GM12878 (cell line): ENCODE measurements at regions not wholly inside any gene's neighbourhood (a gene's known extent, or its start where the extent isn't known, plus 50 kb on each side); places are given as distances from the start of the nearest gene placed in this dataset.

Experiments
- ATAC-seq: fragments of 200-7000 bp; cut with Tn5 transposase; 3 replicates; pipeline ENCODE4 v1.9.1; 2020; ENCODE audit warnings: mild to moderate bottlenecking, moderate library complexity
- BruUV-seq: library from RNA; stranded (reverse); fragments of 400-500 nt; replicated peaks from 2 replicates; lab custom pipeline; 2021; lab: Mats Ljungman, UMichigan
- CTCF ChIA-PET: fragments of 300-600 bp; sonication (Branson Sonifier 250); formaldehyde crosslinking; extraction: SDS; loops from one replicate; lab custom pipeline; 2021; ENCODE audit warnings: inconsistent platforms; lab: Yijun Ruan, JAX
- POLR2A ChIA-PET: fragments of 350-600 bp; formaldehyde crosslinking; extraction: SDS; loops from one replicate; lab custom pipeline; 2021; ENCODE audit warnings: inconsistent platforms; lab: Charles Lee
- RAD21 ChIA-PET: fragments of 300-600 bp; sonication (Branson Sonifier 250); formaldehyde crosslinking; loops from one replicate; lab custom pipeline; 2023; ENCODE audit warnings: antibody characterized with exemption; ENCODE audit not compliant: unreplicated experiment; lab: Charles Lee
- SMC1A ChIA-PET: fragments of 300-600 bp; sonication (Branson Sonifier 250); formaldehyde crosslinking; loops from one replicate; lab custom pipeline; 2023; ENCODE audit not compliant: unreplicated experiment, uncharacterized antibody; lab: Charles Lee
- DNase-seq: peaks from one replicate; pipeline ENCODE4 v3.0.0-alpha.2; 2011; ENCODE audit warnings: low read depth, low spot score
- FAIRE-seq: peaks from 3 replicates; lab custom pipeline; 2011; peaks lifted over from hg19 to GRCh38; lab: Jason Lieb, UNC
- H2AFZ ChIP-seq: 2 replicates; pipeline ENCODE4 v1.6.0; 2011; ENCODE audit warnings: low read depth, low read length, control low read depth; ENCODE audit not compliant: control insufficient read depth
- H3K27ac ChIP-seq: 2 replicates; pipeline ENCODE4 v1.5.1; 2011; ENCODE audit warnings: control low read depth; ENCODE audit not compliant: control insufficient read depth, insufficient read depth
- H3K27me3 ChIP-seq, 2 experiments: replicated peaks in 1 of 2; 2 replicates each; pipeline versions ENCODE4 v1.6.0 to v1.6.1; 2011; ENCODE audit warnings: low read length in 1 of 2; ENCODE audit not compliant: control insufficient read depth in 2 of 2, insufficient read depth in 2 of 2
- H3K36me3 ChIP-seq, 2 experiments: 2 replicates each; pipeline ENCODE4 v1.5.1; 2011; ENCODE audit warnings: low read length in 1 of 2; ENCODE audit not compliant: control insufficient read depth in 2 of 2, insufficient read depth in 2 of 2
- H3K4me1 ChIP-seq: 2 replicates; pipeline ENCODE4 v1.6.1; 2011; ENCODE audit warnings: mild to moderate bottlenecking, low read length, moderate library complexity, mixed read lengths; ENCODE audit not compliant: control insufficient read depth, insufficient read depth
- H3K4me2 ChIP-seq: 2 replicates; pipeline ENCODE4 v1.6.0; 2011; ENCODE audit warnings: control low read depth; ENCODE audit not compliant: control insufficient read depth, insufficient read depth
- H3K4me3 ChIP-seq: fragments of 200-600 bp; sonication (generic); 2 replicates; pipeline ENCODE4 v1.5.1; 2016
- H3K79me2 ChIP-seq: 2 replicates; pipeline ENCODE4 v1.6.0; 2011; ENCODE audit warnings: low read length; ENCODE audit not compliant: control insufficient read depth, insufficient read depth
- H3K9ac ChIP-seq: 2 replicates; pipeline ENCODE4 v1.8.0; 2011; ENCODE audit warnings: low read length, control low read depth, mixed read lengths; ENCODE audit not compliant: control insufficient read depth, insufficient read depth
- H3K9me3 ChIP-seq: replicated peaks from 3 replicates; pipeline ENCODE4 v1.5.1; 2011; ENCODE audit warnings: mild to moderate bottlenecking, low read length; ENCODE audit not compliant: control insufficient read depth, insufficient read depth
- H4K20me1 ChIP-seq: 2 replicates; pipeline ENCODE4 v1.6.0; 2011; ENCODE audit not compliant: control insufficient read depth, insufficient read depth
- FOS ChIP-seq: IDR thresholded peaks from 3 replicates; pipeline ENCODE4 v1.6.1; 2011; ENCODE audit warnings: borderline replicate concordance; ENCODE audit not compliant: insufficient read length; ENCODE audit errors: extremely low read depth
- GABPA ChIP-seq: IDR thresholded peaks from 2 replicates; pipeline ENCODE4 v1.6.1; 2014; ENCODE audit warnings: antibody characterized with exemption, low read depth, mild to moderate bottlenecking, inconsistent platforms
- KAT2A ChIP-seq: conservative IDR thresholded peaks from 2 replicates; pipeline ENCODE4 v1.6.1; 2011; ENCODE audit warnings: low read depth, low read length; ENCODE audit not compliant: control insufficient read depth
- MAX ChIP-seq: IDR thresholded peaks from 2 replicates; pipeline ENCODE4 v1.6.1; 2012; ENCODE audit warnings: low read depth, low read length, improper control_type of control experiment
- NFXL1 ChIP-seq: fragments of 450-650 bp; IDR thresholded peaks from 2 replicates; pipeline ENCODE4 v1.6.1; 2017; ENCODE audit warnings: antibody characterized with exemption, mild to moderate bottlenecking, borderline replicate concordance
- NR2C2 ChIP-seq: IDR thresholded peaks from 2 replicates; pipeline ENCODE4 v1.6.1; 2011; ENCODE audit warnings: borderline replicate concordance, low read depth; ENCODE audit not compliant: control insufficient read depth, insufficient read length
- RBBP5 ChIP-seq: fragments of 200-600 bp; sonication (generic); conservative IDR thresholded peaks from 2 replicates; pipeline ENCODE4 v1.6.1; 2016
- TCF12 ChIP-seq: IDR thresholded peaks from 2 replicates; pipeline ENCODE4 v1.6.1; 2011; ENCODE audit warnings: low read depth, mild to moderate bottlenecking, low read length
- ZNF24 ChIP-seq: fragments of 450-650 bp; IDR thresholded peaks from 2 replicates; pipeline ENCODE4 v1.6.1; 2017; ENCODE audit warnings: antibody characterized with exemption, mild to moderate bottlenecking
- WGBS: methylation state at CpG from one replicate; pipeline ENCODE4 v1.1.6; 2016; ENCODE audit warnings: low lambda C conversion rate; ENCODE audit not compliant: insufficient replicate concordance, insufficient coverage; ENCODE audit errors: missing lambda C conversion rate; 5-methylcytosine and 5-hydroxymethylcytosine counted together
- in situ Hi-C: fragments of 300-500 bp; cut with MboI; formaldehyde crosslinking; loops from 9 replicates; pipeline ENCODE4 v1.14.3; 2018; ENCODE audit warnings: mixed read lengths
- intact Hi-C: fragments of 100-400 bp; cut with micrococcal nuclease; formaldehyde crosslinking; loops from one replicate; pipeline ENCODE4 v1.14.2; 2022; ENCODE audit not compliant: unreplicated experiment

GRCh38 chr2:37554155-37554510 lies 117.3 kb downstream of the CDC42EP3 start:
- SMC1A ChIA-PET: interaction anchor here (1.2 to 14.3 kb wide), 5 partner anchors 9 to 68 kb away, joined by 3 to 246 read pairs (median 44); no protein-coding TSS in a partner anchor
- FAIRE-seq (no peak), ATAC-seq (no peak), DNase-seq (no peak)
- H3K27ac ChIP-seq: no peak overlapping the region
- CTCF ChIA-PET: interaction anchor here (1.3 to 1.6 kb wide), 3 partner anchors 15 to 140 kb away, joined by 4 to 5 read pairs (median 4); no protein-coding TSS in a partner anchor
- in situ Hi-C loops: no loop called here
- H3K79me2 ChIP-seq: no peaks in the 10 kb centered on the region; the same call in 1 of the 2 replicates
- WGBS: 94% methylated on average over 2 of the region's 2 CpGs
- RAD21 ChIA-PET: interaction anchor here (0.7 to 7.8 kb wide), 4 partner anchors 20 to 139 kb away, joined by 3 to 95 read pairs (median 4); no protein-coding TSS in a partner anchor
- TF ChIP-seq KAT2A (no peak), ZNF24 (no peak), TCF12 (no peak), NFXL1 (no peak), NR2C2 (no peak), FOS (no peak), MAX (no peak), RBBP5 (no peak), GABPA (no peak)
- POLR2A ChIA-PET: interaction anchor here (2.3 to 9.1 kb wide), 2 partner anchors 10 to 15 kb away, joined by 9 to 74 read pairs; no protein-coding TSS in a partner anchor
- no peak overlapping the region for H3K9ac ChIP-seq
- H3K4me1 ChIP-seq: peaks cover 62% of the 10 kb centered on the region
- no TSS peak for BruUV-seq
- no peak overlapping the region for H3K4me3 ChIP-seq
- H2AFZ ChIP-seq: no peak overlapping the region
- H3K9me3 ChIP-seq: peaks cover 3% of the 10 kb centered on the region
- H4K20me1 ChIP-seq: no peaks in the 10 kb centered on the region
- intact Hi-C loops: no loop called here
- no peak overlapping the region for H3K4me2 ChIP-seq
- H3K36me3 ChIP-seq: no peaks in the 10 kb centered on the region
- no peaks in the 10 kb centered on the region for H3K27me3 ChIP-seq
